Coronary artery (tissue), 2 donors: ENCODE measurements at regions not wholly inside any gene's neighbourhood (a gene's known extent, or its start where the extent isn't known, plus 50 kb on each side); places are given as distances from the start of the nearest gene placed in this dataset.

Source experiments
- DNase-seq: peaks from one replicate; pipeline ENCODE4 v3.0.0-alpha.2; 2017; ENCODE audit warnings: low spot score
- H3K27ac ChIP-seq, 2 donors: fragments of 200-600 bp; sonication (generic); one replicate each; pipeline ENCODE4 v1.5.1; 2016 to 2019
- H3K4me3 ChIP-seq: fragments of 200-600 bp; sonication (generic); 2 replicates; pipeline ENCODE4 v1.5.1; 2016; ENCODE audit warnings: mild to moderate bottlenecking, moderate library complexity
- CTCF ChIP-seq: fragments of 200-600 bp; sonication (generic); IDR thresholded peaks from one replicate; pipeline ENCODE4 v1.5.1; 2019; ENCODE audit warnings: antibody characterized with exemption

GRCh38 chr2:16072638-16073290, 132.4 kb downstream of the MYCN start:
- DNase-seq = no peak
- Histone ChIP-seq H3K4me3 (no peak overlapping the region), H3K27ac (no peak overlapping the region)
- TF ChIP-seq CTCF = no peak

DNA sequence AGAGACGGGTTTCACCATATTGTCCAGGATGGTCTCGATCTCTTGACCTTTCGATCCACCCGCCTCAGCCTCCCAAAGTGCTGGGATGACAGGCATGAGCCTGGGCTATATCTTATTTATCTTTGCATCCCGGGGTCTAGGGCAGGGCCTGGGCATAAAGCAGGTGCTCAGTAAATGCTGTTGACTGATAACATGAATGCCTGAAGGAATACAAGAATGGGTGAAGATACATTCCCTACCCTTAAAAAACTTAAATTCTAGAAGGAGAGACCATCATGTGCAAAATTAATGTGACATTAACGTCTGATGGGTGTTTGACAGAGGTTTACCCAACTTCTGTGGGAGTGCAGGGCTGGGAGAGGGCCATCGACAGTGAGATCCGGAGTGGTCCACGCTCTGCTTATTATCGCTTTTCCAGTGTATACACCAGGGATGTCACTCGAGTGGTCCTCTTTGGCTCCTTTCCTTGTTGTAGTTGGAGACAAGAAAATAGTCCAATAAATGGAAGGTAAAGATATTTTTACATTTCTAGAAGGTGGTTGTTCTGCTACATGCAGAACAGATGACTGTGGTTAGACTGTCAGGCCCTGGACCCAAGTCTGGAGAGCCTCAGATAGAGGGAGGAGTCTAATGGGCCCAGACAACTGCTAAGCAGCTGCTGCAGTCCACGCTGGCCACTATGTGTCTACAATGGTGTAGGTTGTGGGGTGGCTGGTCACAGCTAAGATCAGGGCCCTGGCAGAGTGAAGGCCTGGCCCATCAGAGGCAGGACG, 131.7 kb downstream of the MYCN start:
- Histone ChIP-seq H3K27ac (no peak overlapping the region), H3K4me3 (no peak overlapping the region)
- no peak for DNase-seq
- no peak for TF ChIP-seq CTCF

- Histone ChIP-seq H3K27ac (no peak overlapping the region), H3K4me3 (no peak overlapping the region)
- no peak for DNase-seq
- no peak for TF ChIP-seq CTCF
These were observed 130.9 kb downstream of the MYCN start for GRCh38 chr2:16071039-16071864.

DNA sequence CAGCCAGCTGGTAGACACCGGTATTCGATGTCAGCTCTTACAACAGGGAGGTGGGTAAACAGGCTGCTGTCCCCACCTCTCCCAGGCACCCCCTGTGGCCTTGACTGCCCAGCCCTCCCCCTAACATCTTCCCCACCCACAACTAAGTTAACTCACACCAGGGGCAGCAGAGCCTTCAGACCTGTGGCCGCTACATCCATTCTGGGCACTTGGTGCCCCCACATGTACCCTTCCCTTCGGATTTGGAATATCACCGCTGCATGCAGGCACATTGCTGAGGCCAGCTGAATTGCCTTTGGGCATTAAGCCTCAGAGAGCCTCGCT, 130.3 kb downstream of the MYCN start:
- Histone ChIP-seq H3K27ac (peak overlapping the region in 1 of 2 donors; percentile 37), H3K4me3 (no peak overlapping the region)
- TF ChIP-seq CTCF = no peak
- no peak for DNase-seq

GRCh38 chr2:16069933-16070647, 129.7 kb downstream of the MYCN start:
- no peak for TF ChIP-seq CTCF
- DNase-seq = no peak
- Histone ChIP-seq H3K4me3 (no peak overlapping the region), H3K27ac (peak overlapping the region in 1 of 2 donors; percentile 37)

- Histone ChIP-seq H3K4me3 (no peak overlapping the region), H3K27ac (no peak overlapping the region)
- TF ChIP-seq CTCF = no peak
- DNase-seq = no peak
These were observed 129.2 kb downstream of the MYCN start for GRCh38 chr2:16069663-16069932.
